ENCODE measurements at regions not wholly inside any gene's neighbourhood (a gene's known extent, or its start where the extent isn't known, plus 50 kb on each side); places are given as distances from the start of the nearest gene placed in this dataset.
"Not testable (repeated sequence)": the region's sequence is repeated elsewhere in the genome, so short reads cannot be mapped to it uniquely, and the experiment has no call there.

DNA sequence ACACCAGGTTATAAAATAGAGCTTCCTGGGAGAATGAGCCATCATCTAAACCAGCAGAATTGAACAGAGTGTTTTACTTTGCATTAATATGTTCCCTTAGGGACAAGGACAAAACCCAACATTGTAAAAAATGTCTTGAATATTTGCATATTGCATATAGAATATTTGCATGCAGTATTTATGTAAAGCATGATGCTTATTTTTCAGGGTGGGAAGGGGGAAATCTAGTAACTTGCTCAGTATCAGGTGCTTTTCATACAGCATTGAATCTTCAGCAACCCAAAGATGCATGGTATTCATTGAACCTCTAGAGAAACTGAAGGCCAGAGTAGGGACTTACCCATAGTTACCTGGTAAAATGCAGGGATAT is 409.2 kb upstream of the ZMIZ1 start:
- DNase-seq: no peak

DNA sequence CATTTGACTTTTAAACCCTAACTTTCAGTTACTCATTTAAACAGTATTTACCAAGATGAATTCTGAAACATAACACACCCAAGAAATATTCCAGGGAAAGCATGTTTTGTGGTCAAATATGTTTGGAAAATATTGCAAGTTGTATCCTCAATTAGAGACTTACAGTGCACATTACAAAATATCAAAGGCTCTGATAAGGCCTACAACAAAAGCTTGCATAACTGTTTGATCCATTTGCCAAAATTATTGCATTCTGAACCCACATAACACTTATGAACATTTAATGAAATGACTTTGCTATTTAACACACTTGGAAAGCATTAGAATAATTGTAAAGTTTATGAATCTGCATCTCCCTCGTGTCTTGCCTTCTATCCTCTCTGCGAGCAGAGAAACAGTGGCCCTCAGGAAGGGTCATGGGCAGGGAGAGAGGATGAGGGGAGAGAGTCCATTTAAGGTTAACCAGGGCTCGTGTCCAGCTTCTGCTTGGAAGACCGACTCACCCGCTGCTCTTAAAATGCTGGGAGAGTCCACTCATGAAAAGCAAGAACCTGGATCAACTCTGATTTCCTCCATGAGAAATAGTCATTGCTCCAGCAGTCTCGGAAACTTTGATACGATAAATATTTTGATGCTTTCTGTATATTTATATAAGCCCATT is 408.2 kb upstream of the ZMIZ1 start:
- no peak for DNase-seq

DNA sequence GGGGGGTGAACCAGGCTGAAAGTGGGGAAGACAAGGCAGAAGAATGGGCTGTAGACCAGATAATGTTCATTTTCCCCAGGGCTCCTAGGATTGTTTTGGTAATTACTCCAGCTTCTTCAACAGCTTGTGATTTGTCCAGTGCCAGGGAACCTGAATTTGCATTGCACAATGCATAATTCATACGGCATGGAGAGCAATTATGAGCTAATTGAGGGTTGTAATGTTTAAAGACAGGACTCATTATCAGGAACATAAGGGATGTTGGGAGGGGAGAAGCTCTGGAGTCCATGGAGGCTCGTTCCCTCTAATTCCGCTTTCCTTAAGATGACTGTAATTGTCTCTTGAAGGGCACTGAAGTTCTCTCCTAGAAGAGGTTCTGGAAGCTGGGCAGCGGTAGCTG is 405.0 kb upstream of the ZMIZ1 start:
- DNase-seq: no peak

DNA sequence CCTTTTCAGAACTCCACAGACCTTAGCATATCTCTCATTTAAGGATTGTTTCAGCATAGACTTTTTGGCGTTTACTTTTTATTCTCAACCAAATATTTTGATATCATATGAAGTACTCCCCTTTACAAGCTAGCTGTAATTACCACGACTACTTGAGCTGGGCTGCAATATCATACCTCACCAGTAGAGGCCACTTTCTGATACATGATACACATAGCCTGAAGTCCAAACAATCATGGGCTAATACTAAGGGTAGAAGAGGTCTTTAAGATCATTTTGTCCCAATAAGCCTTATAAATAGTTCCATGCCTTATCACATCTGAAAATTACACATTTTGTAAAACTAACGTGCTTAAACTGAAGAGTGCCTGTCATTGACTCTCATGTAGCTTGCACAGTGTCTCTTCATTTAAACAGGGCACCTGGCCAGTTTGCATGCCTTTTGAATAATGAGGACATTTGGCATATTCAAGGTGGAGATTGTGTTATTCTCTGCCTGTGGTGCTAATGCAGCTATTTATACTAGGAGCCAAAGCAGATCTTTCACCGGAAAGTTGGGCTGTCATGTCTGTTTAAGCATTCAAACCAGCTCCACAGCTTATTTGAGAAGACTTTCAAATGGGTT is 403.7 kb upstream of the ZMIZ1 start:
- no peak for DNase-seq

DNA sequence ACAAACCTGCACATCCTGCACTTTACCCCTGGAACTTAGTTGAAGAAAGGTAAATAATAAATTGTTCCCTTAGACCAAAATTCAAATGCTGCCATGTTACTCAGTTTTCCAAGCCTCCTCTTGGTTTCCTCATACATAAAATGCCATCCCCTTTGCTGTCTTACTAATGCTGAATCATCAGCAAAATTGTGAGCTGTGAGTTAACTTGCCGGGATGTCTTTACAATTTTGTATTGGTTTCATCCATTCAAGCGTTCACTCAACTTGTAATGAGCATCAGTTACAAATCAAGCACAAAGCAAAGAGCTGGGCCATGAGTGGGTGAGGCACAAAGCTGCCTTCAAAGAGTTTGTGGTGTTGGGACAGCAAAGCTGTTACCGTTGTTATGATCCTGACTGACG is 395.8 kb upstream of the ZMIZ1 start:
- peak; percentile 10 for DNase-seq

DNA sequence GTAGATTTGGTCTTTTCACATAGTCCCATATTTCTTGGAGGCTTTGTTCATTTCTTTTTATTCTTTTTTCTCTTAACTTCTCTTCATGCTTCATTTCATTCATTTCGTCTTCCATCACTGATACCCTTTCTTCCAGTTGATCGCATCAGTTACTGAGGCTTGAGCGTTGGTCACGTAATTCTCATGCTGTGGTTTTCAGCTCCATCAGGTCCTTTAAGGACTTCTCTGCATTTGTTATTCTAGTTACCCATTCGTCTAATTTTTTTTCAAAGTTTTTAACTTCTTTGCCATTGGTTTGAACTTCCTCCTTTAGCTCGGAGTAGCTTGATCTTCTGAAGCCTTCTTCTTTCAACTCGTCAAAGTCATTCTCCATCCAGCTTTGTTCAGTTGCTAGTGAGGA is 387.6 kb upstream of the ZMIZ1 start:
- not testable (repeated sequence) for DNase-seq

DNA sequence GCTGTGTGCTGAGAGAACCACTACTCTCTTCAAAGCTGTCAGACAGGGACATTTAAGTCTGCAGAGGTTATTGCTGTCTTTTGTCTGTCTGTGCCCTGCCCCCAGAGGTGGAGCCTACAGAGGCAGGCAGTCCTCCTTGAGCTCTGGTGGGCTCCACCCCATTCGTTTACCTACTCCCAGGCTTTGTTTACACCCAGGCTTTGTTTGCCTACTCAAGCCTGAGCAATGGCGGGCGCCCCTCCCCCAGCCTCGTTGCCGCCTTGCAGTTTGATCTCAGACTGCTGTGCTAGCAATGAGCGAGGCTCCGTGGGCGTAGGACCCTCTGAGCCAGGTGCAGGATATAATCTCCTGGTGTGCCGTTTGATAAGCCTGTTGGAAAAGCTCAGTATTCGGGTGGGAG is 386.8 kb upstream of the ZMIZ1 start:
- DNase-seq: not testable (repeated sequence)

DNA sequence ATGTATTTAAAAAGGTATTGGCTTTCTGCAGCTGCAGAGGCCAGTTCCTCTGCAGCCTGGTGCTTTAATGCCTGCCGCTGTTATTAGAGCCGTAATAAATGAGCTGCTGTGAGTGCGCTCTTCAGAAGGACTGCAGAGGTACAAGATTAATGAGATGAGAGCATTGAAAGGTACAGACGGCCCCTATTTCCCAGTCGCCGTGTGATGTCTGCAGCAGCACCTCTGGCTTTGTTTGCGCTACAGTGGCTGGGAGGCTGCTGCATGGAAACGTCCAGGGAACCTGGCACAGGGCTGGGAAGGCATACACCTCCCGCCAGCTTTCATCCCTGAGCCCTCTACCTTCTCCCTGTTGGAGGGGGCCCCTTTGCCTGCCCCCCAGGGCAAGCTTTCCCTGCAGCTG is 383.8 kb upstream of the ZMIZ1 start:
- DNase-seq: no peak

DNA sequence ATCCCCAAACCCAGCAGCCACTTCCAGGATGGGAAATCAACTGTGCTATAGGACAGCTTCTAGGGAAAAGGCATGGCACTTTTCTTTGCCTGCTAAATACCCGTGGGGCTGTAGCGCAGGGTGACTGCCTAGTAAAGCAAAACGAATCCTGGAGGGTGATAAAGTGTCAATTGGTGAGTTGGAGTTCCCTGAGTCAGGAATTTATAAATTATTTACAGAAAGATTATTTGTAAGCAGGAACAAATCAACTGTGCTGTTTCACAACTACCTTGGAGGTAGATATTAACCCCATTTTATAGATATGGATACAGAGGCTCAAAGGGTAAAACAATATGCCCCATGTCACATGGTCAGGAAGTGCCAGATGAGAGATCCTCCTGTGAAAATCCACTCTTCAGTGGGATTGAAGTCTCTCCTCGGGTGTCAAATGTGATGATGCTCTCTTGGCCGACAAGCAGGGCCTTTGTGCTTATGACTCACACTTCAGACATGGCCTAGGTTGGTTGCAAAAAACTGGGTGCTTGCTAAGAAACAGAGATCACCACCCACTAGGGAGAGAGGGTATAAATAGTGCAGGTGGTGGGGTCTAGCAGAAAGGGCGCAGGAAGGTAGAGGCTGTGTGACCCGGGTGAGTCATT is 383.2 kb upstream of the ZMIZ1 start:
- peak; percentile 29 for DNase-seq

DNA sequence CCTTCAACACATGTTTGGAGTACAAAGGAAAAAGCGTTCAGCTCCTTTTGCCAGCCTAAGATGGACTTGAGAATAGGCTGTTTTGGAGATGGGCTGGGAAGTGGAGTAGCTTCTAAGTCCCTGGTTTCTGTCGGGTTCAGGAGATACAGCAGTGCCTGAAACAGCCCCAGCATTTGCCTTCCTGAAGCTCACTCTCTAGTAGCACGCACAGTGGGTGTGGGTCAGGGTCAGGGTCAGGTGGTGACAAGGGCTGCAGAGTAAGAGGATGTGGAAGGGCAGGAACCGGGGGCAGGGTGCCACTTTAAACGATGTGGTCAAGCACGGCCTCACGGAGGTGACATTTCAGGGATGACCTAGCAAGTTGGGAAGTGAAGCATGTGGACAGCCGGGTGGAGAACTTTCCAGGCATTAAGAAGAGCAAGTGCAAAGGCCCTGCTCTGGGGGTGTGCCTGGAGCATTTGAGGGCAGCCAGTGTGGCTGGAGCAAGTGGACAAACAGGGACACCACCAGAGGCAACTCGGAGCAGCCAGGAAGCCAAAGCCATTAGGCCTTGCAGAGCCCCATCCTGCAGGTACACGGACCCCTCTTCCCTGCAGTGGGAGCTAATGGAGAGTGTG is 382.2 kb upstream of the ZMIZ1 start:
- DNase-seq: no peak

DNA sequence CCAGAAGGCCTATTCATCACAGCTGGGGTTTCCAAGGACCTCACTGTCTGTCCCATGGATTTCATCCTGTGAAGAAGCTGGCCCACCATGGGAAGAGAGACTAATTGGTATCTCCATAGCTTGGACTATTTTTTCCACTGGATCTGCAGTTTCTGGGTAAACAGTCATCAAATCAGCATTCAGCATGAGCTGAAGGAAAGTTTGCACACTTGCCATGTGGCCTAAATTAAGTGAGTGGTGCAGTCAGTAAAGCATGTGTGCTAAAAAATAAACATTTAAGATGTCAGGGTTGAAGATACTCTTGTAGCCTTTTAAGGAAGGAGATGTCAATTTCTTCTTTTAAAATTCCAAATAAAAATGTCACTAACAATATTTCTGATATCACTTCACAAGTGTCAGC is 381.1 kb upstream of the ZMIZ1 start:
- no peak for DNase-seq

DNA sequence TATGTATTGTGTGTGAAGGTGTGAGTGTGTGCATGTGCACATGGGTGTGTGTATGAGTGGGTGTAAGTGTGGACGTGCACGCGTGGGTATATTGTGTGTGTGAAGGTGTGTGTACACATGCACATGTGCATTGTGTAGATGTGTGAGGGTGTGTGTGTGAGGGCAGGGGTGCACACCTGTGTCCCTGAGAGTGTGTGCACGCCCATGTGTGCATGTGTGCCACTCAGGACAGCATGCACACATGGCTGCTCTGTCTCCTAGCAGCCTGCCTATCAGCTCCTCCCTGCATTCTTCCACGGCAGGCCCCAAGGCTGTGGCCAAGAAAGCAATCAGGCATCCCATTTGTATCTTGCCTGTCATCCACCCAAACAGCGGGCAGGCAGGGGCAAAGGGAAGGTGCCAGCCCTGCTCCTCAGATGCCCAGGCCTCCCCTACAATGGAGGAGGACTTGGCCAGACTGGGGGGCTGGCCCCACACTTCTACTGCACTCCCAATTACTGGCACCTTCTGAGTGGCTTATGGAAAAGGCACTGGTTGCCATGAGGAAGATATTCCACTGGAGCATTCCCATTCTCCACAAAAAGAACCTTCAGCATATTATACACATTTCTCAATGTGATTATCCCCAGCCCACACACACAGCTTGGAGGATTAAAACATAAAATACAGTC is 380.4 kb upstream of the ZMIZ1 start:
- no peak for DNase-seq

DNA sequence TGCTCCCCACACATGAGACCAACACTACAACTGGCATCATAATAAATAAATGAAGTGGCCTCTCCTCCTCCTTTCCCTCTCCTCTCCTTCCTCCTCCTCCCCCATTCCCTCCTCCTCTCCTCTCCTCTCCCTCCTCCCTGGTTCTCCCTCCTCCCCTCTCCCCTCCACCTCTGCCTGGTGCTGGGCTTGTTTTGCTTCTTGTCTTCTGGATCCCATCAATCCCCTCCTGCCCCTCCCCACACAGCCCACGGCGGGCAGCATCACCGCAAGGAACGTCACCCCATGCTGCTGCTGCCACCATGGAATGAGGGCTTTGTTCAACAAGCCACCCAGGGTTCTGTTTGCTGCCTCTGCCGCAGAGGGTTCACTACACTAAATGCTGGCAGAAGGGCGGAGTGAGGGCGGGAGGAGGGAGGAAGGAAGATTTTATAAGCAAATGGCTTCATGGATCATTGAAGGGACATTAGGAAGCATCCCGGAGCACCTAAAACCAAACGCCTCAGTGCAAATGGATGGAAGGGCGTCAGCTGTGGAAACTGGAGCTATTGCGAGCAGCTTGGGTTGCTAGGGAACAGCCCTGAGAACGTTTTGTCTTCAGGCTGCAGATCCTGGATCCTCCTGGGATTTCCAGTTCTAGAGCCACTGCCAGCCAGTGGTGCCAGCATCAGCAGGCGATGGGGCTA is 379.7 kb upstream of the ZMIZ1 start:
- no peak for DNase-seq

DNA sequence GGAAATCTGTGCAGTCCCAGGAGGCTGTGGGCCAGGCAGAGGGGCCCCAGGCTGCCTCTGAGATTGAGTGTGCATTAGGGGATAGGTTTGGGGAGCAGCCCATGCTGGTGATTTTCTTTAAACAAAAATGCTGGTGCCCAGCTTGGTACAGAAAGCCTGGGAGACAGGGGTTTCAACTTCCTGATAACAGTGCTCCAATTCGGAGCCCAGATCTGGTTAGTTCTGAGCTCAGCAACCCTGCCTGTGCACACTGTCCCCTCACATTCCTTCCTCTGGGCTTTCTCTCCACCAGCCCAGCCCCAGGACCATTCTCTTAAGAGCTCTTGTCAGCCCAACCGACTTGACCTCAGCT is 379.2 kb upstream of the ZMIZ1 start:
- no peak for DNase-seq

DNA sequence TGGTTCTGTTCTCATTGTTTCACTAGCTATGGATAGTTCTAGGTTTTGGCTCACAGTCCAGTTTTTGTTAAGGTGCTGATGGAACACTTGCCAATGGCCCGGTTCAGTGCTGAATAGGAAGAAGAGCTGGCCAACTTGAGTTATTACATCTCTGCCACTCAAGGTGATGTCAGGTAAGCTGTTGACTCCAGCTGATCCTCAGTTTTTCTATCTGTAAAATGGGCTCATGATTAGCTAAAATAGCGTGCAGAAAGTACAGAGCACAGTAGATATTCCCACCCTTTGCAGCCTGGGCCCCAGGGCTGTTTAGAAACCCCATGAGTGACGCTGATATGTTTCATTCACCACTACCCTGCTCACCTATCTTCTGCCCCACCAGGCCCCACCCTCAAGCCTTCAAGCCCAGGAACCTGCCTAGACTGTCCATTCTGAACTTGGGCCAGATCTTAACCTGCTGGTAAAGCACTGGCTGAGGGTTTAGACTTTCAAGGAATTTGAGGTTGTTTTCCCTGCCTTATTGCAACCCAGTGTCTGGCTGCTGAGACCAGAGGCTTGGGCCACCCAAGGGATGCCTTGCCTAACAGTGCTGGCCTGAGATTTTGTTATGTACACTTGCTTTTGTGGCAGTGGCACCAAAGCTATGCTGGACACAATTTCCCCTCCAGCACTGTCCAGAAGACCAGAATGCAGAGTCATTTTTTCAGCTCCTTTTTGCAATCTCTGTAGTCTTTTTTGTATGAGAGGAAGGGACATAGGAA is 378.2 kb upstream of the ZMIZ1 start:
- DNase-seq: no peak

DNA sequence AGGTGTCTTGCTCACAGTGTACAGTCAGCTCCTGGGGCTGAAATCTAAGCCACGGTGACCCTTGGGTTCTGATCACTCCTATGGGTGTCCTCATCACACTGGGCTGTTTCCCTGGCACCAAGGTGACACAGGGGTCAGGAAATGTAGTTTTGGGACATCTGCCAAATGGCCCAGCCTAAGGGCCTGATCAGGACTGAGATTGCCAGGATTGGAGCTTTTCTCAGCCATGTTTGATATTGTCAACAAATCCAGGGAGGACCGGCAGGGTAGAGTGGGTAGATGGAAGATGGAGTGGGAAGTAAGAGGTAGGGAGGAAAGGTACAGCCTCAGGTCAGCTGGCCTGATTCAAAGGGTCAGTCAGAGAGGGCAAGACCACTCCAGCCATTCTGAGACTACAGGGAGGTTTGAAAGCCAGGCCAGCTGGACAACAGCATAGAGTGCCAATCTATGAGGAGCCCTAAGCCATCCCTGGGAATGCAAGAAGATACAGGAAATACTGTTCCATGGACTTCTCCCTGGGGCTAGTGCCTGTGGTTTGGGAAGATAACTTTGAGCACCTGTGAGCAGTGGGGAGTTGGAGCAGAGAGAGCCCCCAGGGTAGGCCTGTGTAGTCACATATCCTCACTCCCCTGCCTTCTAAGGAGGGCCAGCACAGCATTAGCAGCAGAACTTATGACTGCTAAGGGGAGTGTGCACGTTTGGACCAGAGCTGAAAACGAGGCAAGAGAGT is 377.3 kb upstream of the ZMIZ1 start:
- no peak for DNase-seq

DNA sequence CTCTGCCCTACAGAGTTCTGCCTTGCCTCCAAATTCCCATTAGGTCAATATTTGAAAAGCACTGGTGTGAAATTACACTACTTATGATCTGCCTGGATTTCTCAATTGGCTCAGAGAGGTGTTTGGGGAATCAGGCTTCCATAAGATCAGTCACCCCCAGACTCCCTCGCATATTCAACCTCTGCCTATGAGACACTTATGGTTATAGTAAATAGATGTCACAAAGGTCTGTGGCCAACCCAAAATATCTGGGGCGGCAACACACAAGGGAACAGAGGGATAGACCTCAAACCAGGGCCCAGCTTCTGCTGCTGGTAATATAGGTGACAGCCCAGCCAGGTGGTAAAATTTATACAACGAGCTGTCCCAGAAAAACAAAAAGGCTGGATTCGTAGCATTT is 376.7 kb upstream of the ZMIZ1 start:
- DNase-seq: no peak

DNA sequence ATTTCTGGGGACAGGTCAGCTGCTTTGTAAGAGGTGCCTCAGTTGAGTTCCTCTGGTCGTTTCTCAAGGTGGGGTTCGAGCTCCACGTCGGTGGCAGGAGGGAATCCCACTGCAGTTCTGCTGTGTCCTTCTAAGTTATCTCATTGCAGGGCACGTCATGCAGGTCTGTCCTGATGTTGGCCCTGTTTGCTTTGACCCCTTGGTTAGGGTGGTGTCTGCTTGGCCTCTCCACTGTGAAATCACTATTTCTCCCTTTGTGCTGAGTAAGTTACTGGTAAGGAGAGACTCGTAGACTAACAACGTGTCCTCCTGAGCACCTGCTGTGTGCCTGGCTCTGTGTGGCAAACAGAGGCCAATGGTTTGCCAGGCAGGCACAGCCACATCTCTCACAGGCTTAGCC is 372.9 kb upstream of the ZMIZ1 start:
- no peak for DNase-seq

DNA sequence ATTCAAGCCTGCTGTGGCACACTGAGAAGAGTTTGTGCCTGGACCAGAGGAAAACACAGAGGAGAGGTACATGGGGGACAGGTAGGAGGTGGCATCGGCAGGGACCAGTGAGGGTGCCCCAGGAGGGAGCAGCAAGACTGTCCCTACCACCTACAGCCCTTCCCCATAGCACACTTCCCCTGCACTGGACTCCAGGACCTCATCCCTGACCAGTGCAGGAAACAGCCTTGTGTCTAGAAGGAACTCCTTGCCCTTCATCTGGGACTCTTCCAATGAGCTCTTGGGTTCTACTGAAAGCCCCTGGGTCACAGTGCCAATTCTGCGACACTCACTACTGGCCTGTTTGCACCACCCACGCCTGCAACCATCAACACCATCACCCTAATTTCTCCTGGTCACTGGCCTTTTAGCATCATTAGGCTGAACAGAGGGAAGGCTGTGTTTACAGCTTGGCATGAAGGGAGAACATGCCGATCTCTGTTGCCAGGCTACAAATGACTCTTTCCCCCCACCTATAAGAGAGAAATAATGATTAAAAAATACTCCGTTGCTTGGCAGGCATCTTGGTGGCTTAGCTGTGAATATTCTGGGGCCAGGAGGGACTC is 371.9 kb upstream of the ZMIZ1 start:
- DNase-seq: no peak

DNA sequence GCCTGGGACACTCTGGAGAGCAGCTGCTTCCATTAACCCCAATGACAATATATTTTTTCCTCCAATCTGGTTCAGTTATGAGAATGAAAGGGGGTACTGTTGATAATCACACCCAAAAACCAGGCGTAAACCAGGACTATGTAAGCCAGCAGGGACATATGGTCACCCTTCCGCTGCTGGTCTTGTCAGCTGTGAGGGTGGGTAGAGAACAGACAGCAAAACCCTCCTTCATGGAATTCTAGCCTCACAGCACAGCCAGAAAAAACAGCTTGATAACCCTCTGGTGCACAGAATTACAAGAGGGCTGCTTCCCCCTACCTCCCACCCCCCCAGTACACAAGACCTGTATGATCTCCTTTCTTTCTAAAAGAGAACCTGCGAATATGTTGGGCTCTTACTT is 368.8 kb upstream of the ZMIZ1 start:
- DNase-seq: no peak

DNA sequence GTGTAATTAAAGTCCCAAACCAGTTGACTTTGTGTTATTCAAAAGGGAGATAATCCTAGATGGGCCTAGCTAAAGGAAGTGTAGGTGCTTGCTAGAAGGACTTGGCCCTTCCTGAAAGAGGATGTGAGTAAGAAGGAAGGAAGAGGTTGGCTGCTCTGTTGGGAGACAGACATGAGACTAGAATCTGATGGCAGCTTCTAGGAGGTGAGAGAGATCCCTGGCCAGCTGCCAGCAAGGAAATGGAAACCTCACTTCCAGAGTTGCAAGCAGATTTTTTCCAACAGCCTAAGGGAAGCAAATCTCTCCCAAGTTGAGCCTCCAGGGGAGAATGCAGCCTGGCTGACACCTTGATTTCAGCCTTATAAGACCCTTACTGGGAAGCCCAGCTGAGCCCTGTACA is 368.4 kb upstream of the ZMIZ1 start:
- no peak for DNase-seq
